GM12872 (cell line): ENCODE measurements at regions not wholly inside any gene's neighbourhood (a gene's known extent, or its start where the extent isn't known, plus 50 kb on each side); places are given as distances from the start of the nearest gene placed in this dataset.

Source experiments
- TF ChIP-seq, protein P1 (sequence below): IDR thresholded peaks from 3 replicates; pipeline ENCODE4 v1.5.1; 2011; ENCODE audit warnings: low read depth, mild to moderate bottlenecking, low read length, moderate library complexity; ENCODE audit not compliant: insufficient read depth

DNA sequence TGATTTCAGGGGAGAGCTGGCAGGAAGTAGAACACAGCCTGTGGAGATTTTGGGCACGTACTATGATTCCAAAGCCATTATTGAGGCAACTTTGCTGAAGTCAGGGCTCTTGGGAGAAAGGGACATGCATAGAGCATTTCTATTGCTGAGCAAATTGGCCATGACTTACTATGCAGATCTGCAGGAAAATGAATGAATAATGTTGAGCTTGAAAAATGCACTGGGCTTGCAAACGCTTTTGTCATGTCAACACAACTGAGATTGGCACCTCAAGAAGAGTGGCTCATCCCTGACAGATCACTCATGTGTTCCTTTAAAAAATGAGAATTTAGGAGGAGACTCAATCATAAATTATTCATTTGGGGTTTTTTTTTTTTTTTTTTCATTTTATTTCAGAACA lies 230.5 kb downstream of the MBD2 start:
- TF ChIP-seq, protein P1, sequence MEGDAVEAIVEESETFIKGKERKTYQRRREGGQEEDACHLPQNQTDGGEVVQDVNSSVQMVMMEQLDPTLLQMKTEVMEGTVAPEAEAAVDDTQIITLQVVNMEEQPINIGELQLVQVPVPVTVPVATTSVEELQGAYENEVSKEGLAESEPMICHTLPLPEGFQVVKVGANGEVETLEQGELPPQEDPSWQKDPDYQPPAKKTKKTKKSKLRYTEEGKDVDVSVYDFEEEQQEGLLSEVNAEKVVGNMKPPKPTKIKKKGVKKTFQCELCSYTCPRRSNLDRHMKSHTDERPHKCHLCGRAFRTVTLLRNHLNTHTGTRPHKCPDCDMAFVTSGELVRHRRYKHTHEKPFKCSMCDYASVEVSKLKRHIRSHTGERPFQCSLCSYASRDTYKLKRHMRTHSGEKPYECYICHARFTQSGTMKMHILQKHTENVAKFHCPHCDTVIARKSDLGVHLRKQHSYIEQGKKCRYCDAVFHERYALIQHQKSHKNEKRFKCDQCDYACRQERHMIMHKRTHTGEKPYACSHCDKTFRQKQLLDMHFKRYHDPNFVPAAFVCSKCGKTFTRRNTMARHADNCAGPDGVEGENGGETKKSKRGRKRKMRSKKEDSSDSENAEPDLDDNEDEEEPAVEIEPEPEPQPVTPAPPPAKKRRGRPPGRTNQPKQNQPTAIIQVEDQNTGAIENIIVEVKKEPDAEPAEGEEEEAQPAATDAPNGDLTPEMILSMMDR, result no peak

GRCh38 chr18:53991805-53992204 lies 232.7 kb downstream of the MBD2 start:
- TF ChIP-seq, protein P1, result no peak

DNA sequence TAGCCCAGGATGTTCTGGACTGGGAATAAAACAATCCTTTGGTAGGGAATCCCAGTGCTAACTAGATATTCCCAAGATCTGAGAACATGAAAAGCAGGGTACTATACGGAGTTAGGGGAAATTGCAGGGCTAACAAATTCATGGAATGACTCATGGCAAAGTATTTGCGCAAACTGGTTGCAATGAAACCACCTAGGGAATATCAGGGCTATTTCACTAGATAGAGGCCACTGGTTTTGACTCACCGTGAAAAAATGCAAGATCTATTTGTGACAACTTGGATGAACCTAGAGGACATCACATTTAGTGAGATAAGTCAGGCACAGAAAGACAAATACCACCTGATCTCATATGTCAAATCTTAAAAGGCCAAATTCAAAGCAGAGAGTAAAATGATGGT lies 233.3 kb downstream of the MBD2 start:
- TF ChIP-seq, protein P1, result no peak

GRCh38 chr18:53990485-53990884 lies 234.0 kb downstream of the MBD2 start:
- TF ChIP-seq, protein P1, result no peak

DNA sequence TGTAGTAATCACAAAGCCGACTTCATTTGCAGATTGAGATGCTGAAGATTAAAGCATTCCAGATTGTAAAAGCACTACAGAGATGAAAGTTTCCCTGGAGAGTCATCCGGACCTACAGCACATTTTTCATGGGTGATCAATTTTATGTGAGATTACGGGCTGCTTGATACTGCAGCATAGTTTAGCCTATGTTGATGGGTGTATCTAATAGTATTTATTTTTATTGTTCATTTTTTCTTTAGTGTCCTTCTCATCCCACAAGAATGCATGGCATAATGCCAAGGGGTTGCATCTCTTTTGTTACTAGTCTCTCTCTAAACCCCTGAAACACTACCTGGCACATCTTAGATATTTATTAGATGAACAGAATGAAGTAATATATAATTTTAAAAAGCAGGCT lies 240.4 kb downstream of the MBD2 start:
- TF ChIP-seq, protein P1, result no peak

- TF ChIP-seq, protein P1, result no peak
Observed at GRCh38 chr18:53971331-53971730, 253.1 kb downstream of the MBD2 start.

- TF ChIP-seq, protein P1, result no peak
Observed at GRCh38 chr18:53952700-53953099, 271.8 kb downstream of the MBD2 start.

GRCh38 chr18:53950545-53950944 lies 273.9 kb downstream of the MBD2 start:
- TF ChIP-seq, protein P1, result no peak
